ENCODE measurements at regions not wholly inside any gene's neighbourhood (a gene's known extent, or its start where the extent isn't known, plus 50 kb on each side); places are given as distances from the start of the nearest gene placed in this dataset.

DNA sequence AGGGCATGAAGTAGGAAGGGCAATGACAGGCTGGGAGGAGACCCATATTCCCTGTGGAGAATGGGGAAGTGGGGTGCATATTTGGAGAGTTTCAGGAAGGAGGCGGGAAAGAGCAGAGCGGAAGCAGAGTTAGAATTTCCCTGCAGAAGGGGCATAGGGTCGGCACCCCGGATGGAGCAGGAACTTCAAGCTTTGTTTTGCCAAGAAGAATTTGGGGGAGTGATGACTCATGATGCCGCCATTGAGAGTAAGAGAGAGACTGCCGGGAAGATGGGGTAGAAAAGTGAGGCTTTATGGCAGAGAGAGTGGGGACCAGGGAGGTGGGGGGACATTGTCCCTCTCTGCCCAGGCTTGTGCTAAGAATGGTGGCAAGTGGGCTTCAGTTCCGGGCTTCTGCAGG is 50.3 kb upstream of the EPB41L1 start:
- no peak for DNase-seq (ENCODE audit: low read depth in 2 of 3, low spot score in 1 of 3)

Data from stimulated activated CD4-positive, alpha-beta T cell treated with anti-CD3 and anti-CD28 coated beads, Interleukin-12 subunit alpha, Interleukin-12 subunit beta, amount 100 ng/mL, for 48 hours (primary cell).